Karpas-422 (cell line): ENCODE measurements at regions not wholly inside any gene's neighbourhood (a gene's known extent, or its start where the extent isn't known, plus 50 kb on each side); places are given as distances from the start of the nearest gene placed in this dataset.

Source experiments
- DNase-seq: peaks from one replicate; pipeline ENCODE4 v3.0.0-alpha.2; 2015
- H2AFZ ChIP-seq: fragments of 200-600 bp; sonication (generic); 2 replicates; pipeline ENCODE4 v1.6.1; 2014; ENCODE audit warnings: antibody characterized with exemption, low read length, mixed read lengths
- H3K27ac ChIP-seq: fragments of 200-600 bp; sonication (generic); 2 replicates; pipeline ENCODE4 v1.5.1; 2014; ENCODE audit warnings: mild to moderate bottlenecking, low read length, moderate library complexity
- H3K27me3 ChIP-seq: fragments of 200-600 bp; sonication (generic); 2 replicates; pipeline ENCODE4 v1.6.1; 2014; ENCODE audit warnings: low read length, mixed read lengths
- H3K36me3 ChIP-seq: fragments of 200-600 bp; sonication (generic); 2 replicates; pipeline ENCODE4 v1.6.1; 2014; ENCODE audit warnings: low read length, mixed read lengths; ENCODE audit not compliant: insufficient read depth
- H3K4me1 ChIP-seq: fragments of 200-600 bp; sonication (generic); 2 replicates; pipeline ENCODE4 v1.6.1; 2014; ENCODE audit warnings: mild to moderate bottlenecking, low read length, mixed read lengths
- H3K4me2 ChIP-seq: fragments of 200-600 bp; sonication (generic); 2 replicates; pipeline ENCODE4 v1.6.1; 2014; ENCODE audit warnings: low read length, low read depth, mild to moderate bottlenecking; ENCODE audit not compliant: poor library complexity, severe bottlenecking
- H3K4me3 ChIP-seq: fragments of 200-600 bp; sonication (generic); 2 replicates; pipeline ENCODE4 v1.5.1; 2014; ENCODE audit warnings: mild to moderate bottlenecking, antibody characterized with exemption, low read length, mixed read lengths
- H3K79me2 ChIP-seq: fragments of 200-600 bp; sonication (generic); 2 replicates; pipeline ENCODE4 v1.6.1; 2014; ENCODE audit warnings: mild to moderate bottlenecking, low read length, mixed read lengths
- H3K9ac ChIP-seq: fragments of 200-600 bp; sonication (generic); 2 replicates; pipeline ENCODE4 v1.6.0; 2014; ENCODE audit warnings: low read length
- H3K9me2 ChIP-seq: fragments of 200-600 bp; sonication (generic), shearing (Covaris generic); replicated peaks from 2 replicates; pipeline ENCODE4 v1.6.0; 2014; ENCODE audit warnings: mild to moderate bottlenecking, low read length, moderate library complexity; ENCODE audit not compliant: insufficient read depth
- H3K9me3 ChIP-seq: fragments of 300-700, 200-600 bp; sonication (generic); 2 replicates; pipeline ENCODE4 v1.6.1; 2014; ENCODE audit warnings: low read length, mixed read lengths
- H4K20me1 ChIP-seq: fragments of 200-600 bp; sonication (generic); 2 replicates; pipeline ENCODE4 v1.6.1; 2014; ENCODE audit warnings: mild to moderate bottlenecking, antibody characterized with exemption, low read length, low read depth; ENCODE audit not compliant: insufficient read depth

DNA sequence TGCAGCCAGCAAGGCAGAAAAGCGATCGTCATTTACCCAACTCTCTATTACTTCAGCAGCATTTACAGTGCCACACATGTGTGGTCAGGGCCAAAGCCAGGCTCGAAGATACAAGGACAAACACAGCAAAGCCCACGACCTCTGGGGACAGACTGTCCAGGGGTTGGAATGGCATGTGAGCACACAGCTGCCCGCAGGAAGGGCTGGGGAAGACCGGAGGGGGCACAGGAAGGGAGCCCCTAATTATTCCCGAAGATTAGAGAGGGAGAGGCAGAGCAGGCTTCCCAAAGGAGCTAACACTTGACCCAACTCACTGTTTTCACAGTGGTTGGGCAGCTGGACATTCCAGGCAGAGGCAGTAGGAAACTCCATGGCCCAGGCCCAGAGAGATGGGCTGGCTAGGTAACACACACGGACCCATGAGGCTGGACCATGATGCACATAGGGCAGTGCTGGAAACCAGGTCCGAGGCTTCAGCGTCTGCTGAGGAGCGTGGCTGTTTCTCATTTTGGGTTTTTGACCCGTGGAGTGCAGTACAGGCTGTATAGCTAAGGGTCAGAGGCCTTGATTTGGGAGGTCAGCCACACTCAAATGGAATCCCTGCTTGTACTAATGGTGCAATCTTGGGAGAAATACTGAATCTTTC is 179.8 kb downstream of the FOXO1 start:
- Histone ChIP-seq H3K36me3 (no peaks in the 10 kb centered on the region), H3K4me2 (no peak overlapping the region), H3K9me3 (no peaks in the 10 kb centered on the region), H3K4me1 (peaks cover 5% of the 10 kb centered on the region; the same call in 1 of the 2 replicates), H2AFZ (no peak overlapping the region), H3K27me3 (no peaks in the 10 kb centered on the region), H4K20me1 (no peaks in the 10 kb centered on the region; the same call in 1 of the 2 replicates), H3K79me2 (no peaks in the 10 kb centered on the region), H3K9me2 (no peaks in the 10 kb centered on the region), H3K4me3 (no peak overlapping the region), H3K9ac (no peak overlapping the region), H3K27ac (no peak overlapping the region)
- no peak for DNase-seq

GRCh38 chr13:40488869-40489391 is 177.5 kb downstream of the FOXO1 start:
- Histone ChIP-seq H3K9me3 (no peaks in the 10 kb centered on the region), H3K4me2 (no peak overlapping the region), H2AFZ (no peak overlapping the region), H3K27me3 (no peaks in the 10 kb centered on the region), H3K79me2 (no peaks in the 10 kb centered on the region), H3K4me3 (no peak overlapping the region), H3K27ac (no peak overlapping the region), H3K9ac (no peak overlapping the region), H4K20me1 (peaks cover 3% of the 10 kb centered on the region; the same call in 1 of the 2 replicates), H3K36me3 (no peaks in the 10 kb centered on the region), H3K9me2 (no peaks in the 10 kb centered on the region), H3K4me1 (peaks cover 5% of the 10 kb centered on the region; the same call in 1 of the 2 replicates)
- DNase-seq, result no peak

DNA sequence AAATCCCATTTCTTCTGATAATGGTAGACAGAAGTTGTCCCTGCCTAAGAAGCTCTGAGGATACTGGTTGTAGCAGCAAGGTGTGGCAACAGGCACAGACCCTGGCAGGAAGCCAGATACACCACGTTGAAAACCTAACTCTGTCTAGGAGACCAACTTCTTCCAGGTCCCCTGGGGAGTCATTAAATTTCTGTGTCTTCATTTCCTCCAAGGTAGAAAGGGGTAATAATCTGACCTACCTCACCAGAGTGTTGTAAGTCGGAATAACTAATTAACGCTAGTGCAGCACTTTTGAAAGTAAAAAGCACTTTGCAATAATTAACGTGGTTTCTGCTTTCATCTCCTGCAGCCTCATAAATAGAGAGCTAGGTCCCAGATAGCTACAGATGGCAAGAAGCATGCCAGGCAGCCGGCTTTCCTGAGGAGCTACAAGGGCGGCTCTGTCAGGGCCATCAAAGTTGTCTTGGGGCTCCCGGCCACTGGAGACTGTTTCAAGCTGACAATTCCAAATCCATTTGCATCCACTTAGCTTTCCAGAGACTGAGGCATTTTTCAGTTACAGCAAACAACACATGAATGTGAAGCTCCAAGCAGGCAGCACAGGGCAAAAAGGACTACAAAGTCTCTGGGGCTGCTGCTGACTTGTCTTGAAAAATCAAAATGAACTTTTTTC is 176.2 kb downstream of the FOXO1 start:
- DNase-seq, result no peak
- Histone ChIP-seq H3K27ac (no peak overlapping the region), H3K9me2 (no peaks in the 10 kb centered on the region), H3K4me2 (no peak overlapping the region), H3K4me1 (peaks cover 5% of the 10 kb centered on the region; the same call in 1 of the 2 replicates), H3K9ac (no peak overlapping the region), H2AFZ (no peak overlapping the region), H3K27me3 (no peaks in the 10 kb centered on the region), H3K4me3 (no peak overlapping the region), H3K9me3 (no peaks in the 10 kb centered on the region), H3K79me2 (no peaks in the 10 kb centered on the region), H3K36me3 (no peaks in the 10 kb centered on the region), H4K20me1 (peaks cover 3% of the 10 kb centered on the region; the same call in 1 of the 2 replicates)

GRCh38 chr13:40492511-40492910 is 173.9 kb downstream of the FOXO1 start:
- Histone ChIP-seq H3K27ac (no peak overlapping the region), H3K79me2 (no peaks in the 10 kb centered on the region), H3K36me3 (no peaks in the 10 kb centered on the region), H3K27me3 (no peaks in the 10 kb centered on the region), H4K20me1 (peaks cover 8% of the 10 kb centered on the region; the same call in 1 of the 2 replicates), H3K9me3 (no peaks in the 10 kb centered on the region), H3K4me1 (no peaks in the 10 kb centered on the region), H3K9me2 (no peaks in the 10 kb centered on the region), H2AFZ (no peak overlapping the region), H3K4me3 (no peak overlapping the region), H3K9ac (no peak overlapping the region), H3K4me2 (no peak overlapping the region)
- DNase-seq, result no peak

GRCh38 chr13:40494513-40494912 is 171.9 kb downstream of the FOXO1 start:
- H3K4me3 ChIP-seq, result no peak overlapping the region
- no peak overlapping the region for H3K9ac ChIP-seq
- no peak overlapping the region for H3K4me2 ChIP-seq
- peaks cover 8% of the 10 kb centered on the region; the same call in 1 of the 2 replicates for H4K20me1 ChIP-seq
- H3K9me2 ChIP-seq, result no peaks in the 10 kb centered on the region
- no peak overlapping the region for H2AFZ ChIP-seq
- no peaks in the 10 kb centered on the region for H3K9me3 ChIP-seq
- DNase-seq, result no peak
- no peaks in the 10 kb centered on the region for H3K4me1 ChIP-seq
- H3K36me3 ChIP-seq, result no peaks in the 10 kb centered on the region
- H3K79me2 ChIP-seq, result no peaks in the 10 kb centered on the region
- H3K27me3 ChIP-seq, result no peaks in the 10 kb centered on the region
- H3K27ac ChIP-seq, result no peak overlapping the region

DNA sequence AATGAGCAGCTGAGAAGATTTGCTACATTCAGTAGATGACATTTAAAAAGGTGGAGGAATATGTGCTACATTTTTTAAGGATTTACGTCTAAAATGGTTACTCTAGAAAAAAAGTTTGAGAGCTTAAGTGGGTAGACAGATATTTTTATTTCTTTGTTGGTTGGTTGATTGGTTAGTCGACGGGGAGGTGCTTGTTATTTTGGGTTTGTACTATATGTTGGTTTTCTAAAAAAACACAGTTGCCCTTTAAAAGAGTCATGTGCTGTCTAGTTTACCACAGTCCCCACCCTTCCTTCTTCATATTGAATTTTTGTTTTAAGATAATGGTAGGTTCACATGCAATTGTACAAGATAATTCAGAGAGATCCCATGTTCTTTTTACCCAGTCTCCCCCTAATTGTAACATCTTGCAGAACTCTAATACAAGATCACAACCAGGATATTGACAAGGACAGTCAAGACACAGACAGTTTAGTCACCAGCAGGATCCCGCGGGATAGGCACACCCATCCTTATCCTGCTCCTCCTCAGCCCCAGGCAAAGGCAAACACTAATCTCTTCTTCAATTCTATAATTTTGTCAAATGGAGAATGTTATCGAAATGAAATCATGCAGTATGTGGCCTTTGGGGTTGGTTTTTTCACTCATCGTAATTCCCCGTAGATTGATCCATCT is 171.4 kb downstream of the FOXO1 start:
- Histone ChIP-seq H2AFZ (no peak overlapping the region), H3K36me3 (no peaks in the 10 kb centered on the region), H4K20me1 (peaks cover 8% of the 10 kb centered on the region; the same call in 1 of the 2 replicates), H3K9me3 (no peaks in the 10 kb centered on the region), H3K27me3 (no peaks in the 10 kb centered on the region), H3K4me3 (no peak overlapping the region), H3K9ac (no peak overlapping the region), H3K9me2 (no peaks in the 10 kb centered on the region), H3K27ac (no peak overlapping the region), H3K79me2 (no peaks in the 10 kb centered on the region), H3K4me1 (no peaks in the 10 kb centered on the region), H3K4me2 (no peak overlapping the region)
- DNase-seq, result no peak

GRCh38 chr13:40495621-40496001 is 170.8 kb downstream of the FOXO1 start:
- Histone ChIP-seq H3K27ac (no peak overlapping the region), H3K27me3 (no peaks in the 10 kb centered on the region), H4K20me1 (peaks cover 8% of the 10 kb centered on the region; the same call in 1 of the 2 replicates), H2AFZ (no peak overlapping the region), H3K9ac (no peak overlapping the region), H3K79me2 (no peaks in the 10 kb centered on the region), H3K9me2 (no peaks in the 10 kb centered on the region), H3K9me3 (no peaks in the 10 kb centered on the region), H3K4me3 (no peak overlapping the region), H3K36me3 (no peaks in the 10 kb centered on the region), H3K4me2 (no peak overlapping the region), H3K4me1 (no peaks in the 10 kb centered on the region)
- DNase-seq, result no peak
